ENCODE measurements at regions not wholly inside any gene's neighbourhood (a gene's known extent, or its start where the extent isn't known, plus 50 kb on each side); places are given as distances from the start of the nearest gene placed in this dataset.

DNA sequence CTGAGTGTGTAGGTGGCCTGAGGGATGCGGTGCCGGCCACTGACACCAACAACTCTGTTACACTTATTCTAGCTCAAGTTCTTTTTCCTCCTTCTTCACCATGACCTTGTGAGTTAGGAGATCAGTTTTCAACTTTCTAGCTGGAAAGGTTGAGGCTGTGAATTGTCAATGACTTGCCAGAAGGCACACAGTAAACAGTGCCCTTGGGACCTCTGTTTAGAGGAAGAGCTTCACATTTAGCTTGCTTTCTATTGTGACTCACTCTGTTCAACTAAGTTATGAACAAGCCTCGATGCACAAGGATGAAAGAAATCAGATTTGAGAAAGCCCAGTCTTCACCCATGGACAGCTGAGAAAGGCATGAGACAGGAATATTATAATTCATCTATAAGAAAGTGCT, 455.6 kb downstream of the MAFB start:
- TF ChIP-seq, protein P1, sequence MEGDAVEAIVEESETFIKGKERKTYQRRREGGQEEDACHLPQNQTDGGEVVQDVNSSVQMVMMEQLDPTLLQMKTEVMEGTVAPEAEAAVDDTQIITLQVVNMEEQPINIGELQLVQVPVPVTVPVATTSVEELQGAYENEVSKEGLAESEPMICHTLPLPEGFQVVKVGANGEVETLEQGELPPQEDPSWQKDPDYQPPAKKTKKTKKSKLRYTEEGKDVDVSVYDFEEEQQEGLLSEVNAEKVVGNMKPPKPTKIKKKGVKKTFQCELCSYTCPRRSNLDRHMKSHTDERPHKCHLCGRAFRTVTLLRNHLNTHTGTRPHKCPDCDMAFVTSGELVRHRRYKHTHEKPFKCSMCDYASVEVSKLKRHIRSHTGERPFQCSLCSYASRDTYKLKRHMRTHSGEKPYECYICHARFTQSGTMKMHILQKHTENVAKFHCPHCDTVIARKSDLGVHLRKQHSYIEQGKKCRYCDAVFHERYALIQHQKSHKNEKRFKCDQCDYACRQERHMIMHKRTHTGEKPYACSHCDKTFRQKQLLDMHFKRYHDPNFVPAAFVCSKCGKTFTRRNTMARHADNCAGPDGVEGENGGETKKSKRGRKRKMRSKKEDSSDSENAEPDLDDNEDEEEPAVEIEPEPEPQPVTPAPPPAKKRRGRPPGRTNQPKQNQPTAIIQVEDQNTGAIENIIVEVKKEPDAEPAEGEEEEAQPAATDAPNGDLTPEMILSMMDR (IDR thresholded peaks at IDR 0.05), result no peak
- TF ChIP-seq POLR2A (IDR thresholded peaks at IDR 0.05), result no peak
- no peak for TF ChIP-seq POLR2AphosphoS5 (IDR thresholded peaks at IDR 0.05)
- TF ChIP-seq EP300 (IDR thresholded peaks at IDR 0.05), result no peak

All from sigmoid colon (tissue), 4 donors.